HTR-8/SVneo (cell line): ENCODE measurements at regions not wholly inside any gene's neighbourhood (a gene's known extent, or its start where the extent isn't known, plus 50 kb on each side); places are given as distances from the start of the nearest gene placed in this dataset.
"Not testable (repeated sequence)": the region's sequence is repeated elsewhere in the genome, so short reads cannot be mapped to it uniquely, and the experiment has no call there.

Source experiments
- DNase-seq: peaks from one replicate; pipeline ENCODE4 v3.0.0; 2011; ENCODE audit warnings: low spot score, mixed read lengths; ENCODE audit not compliant: insufficient read length
- FAIRE-seq: peaks from 2 replicates; lab custom pipeline; 2011; peaks lifted over from hg19 to GRCh38; lab: Jason Lieb, UNC

DNA sequence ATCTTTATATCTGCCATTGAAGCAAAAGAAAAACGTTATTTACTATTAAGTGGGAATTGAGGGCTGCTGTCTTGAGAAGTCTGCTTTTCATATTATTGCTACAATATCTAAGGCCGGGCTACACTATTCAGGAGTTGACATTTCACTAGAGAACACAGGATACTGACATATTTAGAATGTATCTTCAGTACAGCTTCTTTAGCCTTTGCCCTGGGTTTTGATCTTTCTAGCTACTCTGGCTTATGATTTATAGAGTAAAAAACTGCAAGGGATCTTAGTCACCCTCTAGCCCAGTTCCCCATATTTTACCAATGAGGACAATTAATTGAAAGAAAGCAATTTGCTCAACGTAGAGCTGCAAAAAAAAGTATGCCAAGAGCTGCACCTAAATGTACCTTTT lies 307.4 kb upstream of the DPPA4 start:
- no peak for FAIRE-seq
- no peak for DNase-seq

DNA sequence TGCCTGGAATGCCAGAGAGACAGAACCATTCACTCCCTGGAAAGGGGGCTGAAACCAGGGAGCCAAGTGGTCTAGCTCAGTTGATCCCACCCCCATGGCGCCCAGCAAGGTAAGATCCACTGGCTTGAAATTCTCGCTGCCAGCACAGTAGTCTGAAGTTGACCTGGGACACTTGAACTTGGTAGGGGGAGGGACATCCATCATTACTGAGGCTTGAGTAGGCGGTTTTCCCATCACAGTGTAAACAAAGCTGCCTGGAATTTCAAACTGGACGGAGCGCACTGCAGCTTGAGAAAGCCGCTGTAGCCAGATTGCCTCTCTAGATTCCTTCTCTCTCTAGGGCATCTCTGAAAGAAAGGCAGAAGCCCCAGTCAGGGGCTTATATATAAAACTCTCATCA lies 310.7 kb upstream of the DPPA4 start:
- FAIRE-seq (no peak), DNase-seq (no peak)

DNA sequence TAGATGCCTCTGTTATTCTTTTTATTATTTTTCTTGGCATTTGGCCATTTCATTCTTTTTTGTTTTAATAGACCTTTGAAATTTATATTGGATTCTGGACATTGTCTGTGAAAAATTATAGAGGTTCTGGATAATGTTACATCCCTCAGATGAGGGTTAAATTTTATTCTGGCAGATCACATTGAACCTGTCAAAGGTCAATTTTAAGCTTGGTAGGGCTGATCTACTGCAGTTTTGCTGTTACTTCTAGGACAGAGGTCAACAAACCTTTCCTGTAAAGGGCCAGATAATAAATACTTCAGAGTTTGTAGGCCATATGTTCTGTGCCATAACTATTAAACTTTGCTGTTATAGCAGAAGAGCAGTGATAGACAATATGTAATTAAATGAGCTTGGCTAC lies 318.9 kb upstream of the DPPA4 start:
- DNase-seq = no peak
- FAIRE-seq = no peak

DNA sequence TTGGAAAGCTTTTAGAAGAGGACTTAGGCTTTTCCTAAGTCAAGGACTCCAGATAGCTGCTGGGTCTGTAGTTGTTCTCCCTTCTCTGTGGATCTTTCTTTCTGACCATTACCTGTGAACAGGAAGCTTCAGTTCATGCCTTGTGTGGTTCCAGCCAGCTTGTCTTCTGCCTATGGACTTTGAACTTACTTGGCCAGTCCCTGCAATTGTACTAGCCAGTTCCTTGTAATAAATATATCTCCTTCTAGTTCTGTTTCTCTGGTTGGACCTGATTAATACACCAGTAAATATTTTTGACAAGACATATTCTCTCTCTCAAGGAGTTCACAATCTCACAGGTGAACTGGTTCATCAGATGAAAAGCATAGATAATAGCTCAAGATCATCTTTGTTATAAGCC lies 341.3 kb upstream of the DPPA4 start:
- no peak for FAIRE-seq

DNA sequence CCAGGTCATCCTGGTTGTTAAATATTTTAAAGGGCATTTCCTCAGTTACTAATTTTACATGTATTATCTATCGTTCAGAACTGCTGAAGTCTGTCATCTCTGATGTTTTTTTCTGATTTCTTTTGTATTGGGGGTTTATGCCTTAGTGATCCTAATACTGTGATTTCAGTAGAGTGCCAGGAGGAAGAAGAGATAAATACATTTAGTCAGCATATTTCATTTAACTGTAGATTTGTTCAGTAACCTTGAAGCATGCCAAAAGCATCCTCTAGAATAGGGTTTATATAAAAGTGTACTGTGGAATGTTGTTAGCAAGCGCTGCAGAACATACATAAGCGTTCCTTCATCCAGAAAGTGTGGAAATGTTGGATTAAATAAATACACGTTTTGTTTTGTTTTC lies 342.3 kb upstream of the DPPA4 start:
- FAIRE-seq (no peak), DNase-seq (no peak)

More for the DNA sequence above, 341.3 kb upstream of the DPPA4 start:
- DNase-seq = no peak

DNA sequence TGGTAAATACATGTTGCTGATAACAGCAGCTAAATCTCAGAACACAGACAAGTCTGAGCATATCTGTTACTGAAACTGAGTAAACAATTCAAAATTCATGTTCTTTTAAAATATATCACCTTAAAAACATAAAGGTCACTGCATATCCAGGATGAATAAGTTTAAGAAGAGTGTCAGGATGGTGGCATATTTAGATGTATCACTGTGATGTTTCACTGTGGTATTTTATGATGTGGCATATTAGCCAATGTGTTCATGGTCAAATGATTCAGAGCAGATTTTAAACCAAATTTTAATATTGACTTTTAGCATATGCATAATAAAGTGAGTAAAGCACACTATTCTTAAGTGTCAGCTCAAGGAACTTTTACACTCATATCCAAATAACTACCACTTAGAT lies 346.4 kb upstream of the DPPA4 start:
- no peak for FAIRE-seq
- no peak for DNase-seq

DNA sequence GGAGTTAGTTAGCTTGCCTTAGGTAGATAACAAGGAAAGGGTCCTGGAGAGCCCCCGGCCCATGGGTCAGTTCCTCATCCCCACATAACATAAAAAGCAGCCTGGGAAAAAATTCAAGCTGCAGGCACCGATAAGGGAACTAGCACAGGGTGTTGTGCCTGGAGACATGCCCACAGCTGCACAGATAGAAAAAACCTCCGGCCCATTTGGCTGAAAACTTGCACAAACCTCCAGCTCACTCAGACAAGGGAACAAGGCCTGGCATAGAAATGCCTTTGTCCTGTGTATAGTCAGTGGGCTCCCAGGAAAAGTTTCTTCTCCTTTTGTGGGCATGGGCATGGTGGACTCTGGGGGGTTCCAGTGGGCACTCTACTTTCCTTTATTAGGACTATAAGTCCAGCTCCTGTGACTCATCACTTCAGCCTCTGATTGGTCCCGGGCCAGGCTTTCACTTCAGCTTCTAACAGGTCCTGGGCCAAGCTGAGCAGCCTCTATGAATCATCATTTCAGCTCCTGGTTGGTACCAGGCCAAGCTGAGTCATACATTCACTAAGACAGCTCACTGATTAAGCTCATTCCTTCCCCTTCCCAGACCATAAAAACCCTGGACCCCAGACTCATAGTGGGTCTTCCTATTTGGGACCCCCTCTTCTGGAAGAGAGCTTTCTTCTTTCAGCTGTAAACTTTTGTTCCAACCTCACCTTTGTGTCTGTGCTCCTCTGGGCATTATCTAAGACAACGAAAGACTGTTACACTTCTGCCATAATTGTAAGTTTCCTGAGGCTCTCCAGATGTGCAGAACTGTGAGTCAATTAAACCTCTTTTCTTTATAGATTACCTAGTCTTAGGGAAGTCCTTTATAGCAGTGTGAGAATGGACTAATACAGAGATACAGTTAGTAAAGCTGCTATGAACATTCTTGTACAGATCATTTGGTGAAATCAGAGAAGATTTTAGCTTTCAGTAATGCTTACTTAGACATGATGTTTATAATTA lies 348.0 kb upstream of the DPPA4 start:
- DNase-seq = peak; percentile 48
- FAIRE-seq = no peak

DNA sequence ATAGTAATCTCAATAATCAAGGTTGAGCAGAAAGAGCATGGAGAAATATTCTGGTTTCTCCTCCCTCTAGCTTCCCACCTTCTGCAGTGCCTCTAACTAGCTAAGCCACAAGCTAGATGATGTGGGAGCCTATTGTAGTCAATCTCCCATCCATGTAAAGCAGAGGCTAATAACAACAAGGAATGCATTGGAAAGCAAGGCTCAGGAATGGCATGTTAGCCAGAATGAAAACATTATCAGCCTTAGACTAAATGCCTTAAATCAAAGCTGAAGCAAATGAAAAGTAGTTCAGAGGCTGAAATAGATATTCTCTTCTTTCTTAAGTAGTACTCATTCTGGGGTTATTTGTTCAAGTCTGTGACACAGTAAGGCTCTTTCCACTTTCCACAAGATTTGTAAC lies 350.3 kb upstream of the DPPA4 start:
- FAIRE-seq (no peak), DNase-seq (no peak)

DNA sequence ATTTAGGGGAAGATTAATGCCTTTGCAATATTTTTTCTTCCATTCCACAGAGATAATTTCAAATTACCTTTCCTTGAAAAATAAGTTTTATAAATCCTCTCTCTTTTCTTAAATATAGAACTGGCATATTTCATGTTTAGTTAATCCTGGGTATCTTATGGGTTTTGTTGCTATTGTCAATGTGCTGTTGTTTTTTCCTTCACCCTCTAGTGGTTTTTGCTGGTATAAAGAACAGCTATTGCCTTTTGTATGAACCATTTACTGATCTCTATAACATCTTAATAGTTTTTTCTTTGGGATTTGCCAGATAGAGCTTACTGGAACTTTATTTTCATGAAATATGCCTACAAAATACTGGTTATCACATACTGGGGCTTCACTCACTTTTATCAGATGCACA lies 359.6 kb upstream of the DPPA4 start:
- no peak for FAIRE-seq
- no peak for DNase-seq

DNA sequence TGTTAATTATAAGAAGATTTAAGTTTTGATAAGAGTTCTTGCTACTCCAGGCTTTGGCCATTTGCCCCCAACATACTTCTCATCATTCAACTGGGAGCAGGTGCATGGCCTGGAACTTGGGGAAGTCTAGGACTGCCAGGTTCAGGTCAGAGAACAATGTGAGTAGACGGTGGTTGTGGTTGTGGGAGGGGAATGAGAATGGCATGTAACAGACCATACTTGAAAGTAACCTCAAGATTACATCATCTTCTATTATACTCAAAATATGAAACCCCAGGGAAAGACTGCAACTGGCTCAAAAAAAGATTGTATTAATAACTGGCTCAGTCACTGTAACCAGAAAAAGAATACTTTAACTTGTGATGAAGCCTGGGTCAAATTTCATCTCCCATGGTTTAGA lies 364.9 kb upstream of the DPPA4 start:
- FAIRE-seq (no peak), DNase-seq (no peak)

DNA sequence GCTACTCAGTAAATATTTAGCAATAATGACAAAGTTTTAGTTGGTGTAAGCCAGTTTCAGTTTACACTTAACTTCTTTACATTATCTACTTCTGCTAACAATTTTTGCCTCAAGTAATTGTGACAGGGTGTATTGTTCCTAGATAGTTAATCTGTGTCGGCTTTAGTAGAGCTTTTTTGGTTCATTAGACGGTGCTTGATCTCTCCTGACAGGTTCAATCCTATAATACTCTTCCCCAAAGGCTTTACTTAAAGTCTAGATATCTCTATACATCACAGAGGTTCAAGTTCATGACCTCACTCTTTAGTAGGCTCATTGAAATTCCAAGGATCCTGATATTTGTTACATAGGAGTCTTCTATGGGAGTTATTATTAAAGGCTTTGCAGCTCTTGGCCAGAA lies 365.6 kb upstream of the DPPA4 start:
- DNase-seq = no peak
- no peak for FAIRE-seq

DNA sequence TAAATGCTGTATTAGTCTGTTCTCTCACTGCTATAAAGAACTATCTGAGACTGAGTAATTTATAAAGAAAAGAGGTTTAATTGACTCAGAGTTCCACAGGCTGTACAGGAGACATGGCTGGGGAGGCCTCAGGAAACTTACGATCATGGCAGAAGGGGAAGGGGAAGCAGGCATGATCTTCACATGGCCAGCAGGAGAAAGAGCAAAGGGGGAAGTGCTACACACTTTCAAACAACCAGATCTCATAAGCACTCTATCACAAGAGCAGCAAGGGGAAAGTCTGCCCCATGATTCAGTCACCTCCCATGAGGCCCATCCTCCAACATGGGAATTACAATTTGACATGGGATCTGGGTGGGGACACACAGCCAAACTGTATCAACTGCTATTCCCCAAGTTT lies 367.8 kb upstream of the DPPA4 start:
- not testable (repeated sequence) for FAIRE-seq

DNA sequence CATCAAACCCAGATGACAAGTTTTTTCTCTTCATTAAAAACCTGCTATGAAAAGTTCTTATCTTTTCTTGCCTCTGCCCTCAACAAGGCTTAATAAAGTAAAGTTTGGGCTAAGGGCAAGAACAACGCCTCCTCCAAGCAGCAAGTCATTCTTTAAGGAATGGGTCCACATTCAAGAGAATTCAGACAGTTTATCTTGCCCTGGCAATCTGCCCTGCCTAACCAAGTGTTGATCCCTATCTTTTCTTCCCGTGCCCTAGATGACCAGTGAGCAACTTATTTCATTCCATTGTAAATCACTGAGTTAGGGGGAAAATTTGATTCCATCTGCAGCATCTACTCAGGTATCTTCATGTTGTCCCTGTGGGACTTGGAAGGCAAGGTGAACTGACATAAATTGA lies 370.3 kb upstream of the DPPA4 start:
- no peak for FAIRE-seq

More for the DNA sequence above, 367.8 kb upstream of the DPPA4 start:
- not testable (repeated sequence) for DNase-seq

DNA sequence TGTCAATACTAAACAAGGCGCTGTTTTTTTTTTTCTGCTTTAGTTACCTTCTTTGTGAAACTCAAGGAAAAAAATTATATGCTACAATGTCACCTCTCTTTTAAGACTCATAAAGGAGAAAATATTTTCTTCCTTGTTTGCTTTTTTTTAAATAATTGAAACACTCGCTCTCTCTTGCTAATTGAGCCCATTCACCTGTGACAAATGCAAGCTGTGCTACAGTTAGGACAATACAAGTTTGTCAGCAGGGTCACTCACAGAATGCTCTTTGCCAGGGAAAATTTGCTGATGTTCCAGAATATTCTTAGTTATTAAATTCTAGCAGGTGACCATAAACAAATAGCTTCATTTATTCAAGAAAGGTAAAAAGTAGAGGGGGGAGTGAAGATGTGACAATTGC lies 375.9 kb upstream of the DPPA4 start:
- FAIRE-seq = no peak
- no peak for DNase-seq

More for the DNA sequence above, 370.3 kb upstream of the DPPA4 start:
- no peak for DNase-seq

DNA sequence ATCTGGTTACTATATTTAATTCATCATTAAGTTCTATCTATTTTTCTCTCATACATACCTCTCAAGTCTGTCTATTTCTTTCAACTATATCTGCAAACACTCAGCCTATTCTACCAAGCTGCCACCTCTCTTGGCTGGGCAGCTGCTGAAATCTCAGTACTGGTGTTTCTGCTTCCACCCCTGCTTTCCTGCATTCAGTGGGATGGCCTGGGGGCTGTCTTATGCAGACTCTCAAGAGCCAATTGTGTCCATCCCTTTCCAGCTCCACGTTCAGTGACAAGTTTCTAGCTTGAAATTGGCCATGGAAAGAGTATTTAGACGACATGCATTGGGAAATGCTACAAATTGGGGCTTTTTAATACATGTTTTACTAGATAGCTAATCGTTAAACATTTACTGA lies 378.4 kb upstream of the DPPA4 start:
- FAIRE-seq (no peak), DNase-seq (no peak)

DNA sequence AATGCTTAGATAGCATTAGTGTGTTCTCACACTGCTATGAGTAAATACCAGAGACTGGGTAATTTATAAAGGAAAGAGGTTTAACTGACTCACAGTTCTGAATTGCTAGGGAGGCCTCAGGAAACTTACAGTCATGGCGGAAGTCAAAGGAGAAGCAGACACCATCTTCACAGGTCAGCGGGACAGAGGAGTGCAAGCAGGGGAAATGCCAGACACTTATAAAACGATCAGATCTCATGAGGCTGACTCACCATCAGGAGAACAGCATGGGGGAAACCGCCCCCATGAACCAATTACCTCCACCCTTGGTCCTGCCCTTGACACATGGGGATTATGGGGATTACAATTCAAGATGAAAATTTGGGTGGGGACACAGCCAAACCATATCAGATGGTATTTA lies 381.5 kb upstream of the DPPA4 start:
- FAIRE-seq = no peak
- DNase-seq = no peak

DNA sequence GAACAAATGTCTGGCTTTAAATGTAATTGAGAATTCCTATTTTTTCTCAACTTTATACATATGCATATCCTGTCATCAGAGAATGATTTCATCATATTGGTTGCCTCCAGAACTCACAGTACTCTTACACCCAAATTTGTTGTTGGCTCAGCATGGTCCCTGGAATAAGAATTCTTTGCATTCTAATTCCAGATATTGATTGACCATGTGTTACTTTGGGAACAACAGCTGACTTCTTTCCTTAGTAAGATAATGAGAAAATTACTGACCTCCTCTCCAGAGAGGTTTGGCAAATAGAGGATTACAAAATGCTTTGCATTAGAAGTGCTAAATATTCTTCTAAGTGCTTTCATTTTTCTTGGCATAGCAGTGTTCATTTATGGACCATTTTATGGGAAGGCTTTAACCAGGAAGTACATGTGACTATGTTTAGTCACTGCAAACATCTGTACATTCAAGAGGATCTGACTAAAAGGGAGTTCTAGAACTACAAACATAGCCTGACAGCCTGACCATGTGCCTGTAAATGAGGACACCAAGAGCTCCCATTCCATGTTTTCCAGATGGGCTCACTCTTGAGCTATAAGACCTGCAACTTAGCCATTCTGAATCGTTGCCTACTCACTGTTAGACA lies 391.6 kb upstream of the DPPA4 start:
- no peak for DNase-seq

DNA sequence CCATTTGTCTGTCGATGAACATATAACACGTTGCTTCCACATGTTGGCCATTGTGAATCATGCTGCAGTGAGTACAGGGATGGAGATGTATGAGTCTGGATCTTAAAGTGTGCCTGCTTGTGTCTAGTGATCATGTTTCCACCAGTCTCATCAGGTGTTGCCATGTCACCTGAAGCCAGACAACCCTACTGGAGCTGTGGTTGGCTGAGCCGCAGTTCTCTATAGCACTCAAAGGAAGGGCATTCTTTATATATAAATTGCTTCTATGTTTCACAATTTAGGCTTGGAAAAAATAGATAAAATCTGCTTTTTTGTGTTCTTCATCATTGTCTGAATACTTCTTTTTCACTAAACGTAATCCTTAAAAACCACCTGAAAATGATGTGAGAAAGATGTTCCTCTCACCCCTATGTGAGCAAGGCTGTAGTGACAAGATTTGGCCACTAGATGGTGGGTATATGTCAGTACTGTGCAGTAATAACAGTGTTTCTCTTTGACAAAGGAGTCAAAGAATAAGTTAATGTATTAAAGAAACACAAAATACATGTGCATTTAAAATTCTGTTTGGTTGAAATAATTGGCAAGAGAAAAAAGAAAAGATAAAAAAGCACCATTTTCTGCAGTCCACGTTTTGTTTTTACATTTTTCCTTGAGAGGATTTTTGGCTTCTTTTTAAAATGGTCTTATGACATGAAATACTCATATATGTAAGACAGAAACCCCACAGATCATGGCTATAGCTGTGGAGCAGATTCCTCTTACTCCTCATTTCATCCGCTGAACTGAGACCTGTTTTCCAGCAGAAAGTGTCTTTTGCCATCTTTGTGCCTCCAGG lies 394.5 kb upstream of the DPPA4 start:
- FAIRE-seq (no peak), DNase-seq (peak; percentile 24)

More for the DNA sequence above, 391.6 kb upstream of the DPPA4 start:
- no peak for FAIRE-seq

DNA sequence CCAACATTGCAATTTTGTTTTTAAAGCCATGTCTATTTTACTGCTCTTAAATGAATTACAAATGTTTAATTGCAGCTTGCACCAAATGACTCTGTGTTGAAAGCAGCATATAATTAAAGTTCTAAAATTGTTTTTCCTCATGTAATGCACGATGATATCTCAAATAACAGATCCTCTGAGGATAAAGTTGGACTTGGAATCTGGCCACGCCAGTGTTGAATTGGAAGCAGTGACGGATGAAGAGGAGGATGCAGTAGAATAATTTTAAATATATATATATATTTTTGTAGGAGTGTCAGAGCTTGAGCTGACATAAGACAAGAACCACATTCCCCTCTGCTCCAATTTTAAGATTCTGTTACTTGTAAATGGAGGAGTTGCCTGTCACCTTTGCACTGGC lies 406.6 kb upstream of the DPPA4 start:
- DNase-seq = no peak
- FAIRE-seq = no peak

DNA sequence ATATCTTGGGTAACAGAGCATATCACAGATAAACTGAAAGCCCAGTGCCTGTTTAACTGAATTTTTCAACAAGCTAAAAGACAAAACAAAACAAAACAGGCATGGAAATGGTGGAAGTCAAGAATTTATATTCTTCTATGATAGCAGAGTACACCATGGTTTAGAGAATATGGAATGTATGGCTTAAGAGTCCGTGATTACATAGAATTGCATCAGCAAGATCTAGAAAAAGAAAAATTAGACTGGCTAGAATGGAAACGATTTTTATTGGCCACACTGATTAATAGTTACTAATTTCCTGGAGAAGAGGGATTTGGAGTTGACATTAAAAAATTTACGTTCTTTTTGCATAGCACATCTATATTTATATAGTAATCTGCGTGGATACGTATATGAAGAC lies 435.2 kb upstream of the DPPA4 start:
- FAIRE-seq (no peak), DNase-seq (no peak)

DNA sequence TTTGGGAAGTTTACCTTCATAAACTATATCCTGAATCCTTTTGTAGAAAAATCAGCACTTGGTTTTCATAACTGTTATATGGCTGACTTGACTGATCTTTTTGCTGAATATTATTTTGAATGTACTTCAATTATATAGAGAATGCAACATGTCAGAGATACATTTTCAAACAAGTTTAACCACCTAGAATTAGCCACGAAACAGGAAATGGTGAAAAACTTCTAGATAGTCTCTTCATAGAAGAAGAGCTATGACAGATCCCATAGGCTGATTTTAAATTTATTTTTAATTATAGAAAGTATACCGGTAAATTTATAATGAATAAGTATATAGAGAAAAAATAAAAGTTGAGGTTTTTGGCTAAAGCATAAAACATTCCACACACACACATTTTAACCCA lies 436.8 kb upstream of the DPPA4 start:
- no peak for FAIRE-seq
- DNase-seq = no peak
